ENCODE measurements at regions not wholly inside any gene's neighbourhood (a gene's known extent, or its start where the extent isn't known, plus 50 kb on each side); places are given as distances from the start of the nearest gene placed in this dataset.

- POLR2A ChIA-PET = no interaction called here
Observed at GRCh38 chr9:29750062-29750461, 2176.8 kb upstream of the C9orf72 start.

GRCh38 chr9:29751226-29751625 is 2177.9 kb upstream of the C9orf72 start:
- no peaks in the 10 kb centered on the region for H3K27me3 Mint-ChIP-seq
- no peak overlapping the region for H3K27ac Mint-ChIP-seq
- no peaks in the 10 kb centered on the region for H3K36me3 Mint-ChIP-seq
- peaks cover 0 to 8% (median 6%) of the 10 kb centered on the region in 9 donors for H3K9me3 Mint-ChIP-seq
- ATAC-seq (no peak), DNase-seq (no peak)
- no peak overlapping the region for H3K4me3 Mint-ChIP-seq
- POLR2A ChIA-PET = no interaction called here
- no peaks in the 10 kb centered on the region for H3K4me1 Mint-ChIP-seq

More at GRCh38 chr9:29750062-29750461, 2176.8 kb upstream of the C9orf72 start:
- ATAC-seq = no peak
- Mint-ChIP-seq H3K27ac (no peak overlapping the region), H3K36me3 (no peaks in the 10 kb centered on the region), H3K27me3 (no peaks in the 10 kb centered on the region), H3K4me1 (no peaks in the 10 kb centered on the region), H3K4me3 (no peak overlapping the region), H3K9me3 (peaks cover 0 to 15% (median 6%) of the 10 kb centered on the region in 9 donors)
- no peak for DNase-seq

- Mint-ChIP-seq H3K36me3 (no peaks in the 10 kb centered on the region), H3K4me1 (no peaks in the 10 kb centered on the region), H3K27me3 (no peaks in the 10 kb centered on the region), H3K27ac (no peak overlapping the region), H3K9me3 (peaks cover 0 to 8% (median 0%) of the 10 kb centered on the region in 9 donors), H3K4me3 (no peak overlapping the region)
- POLR2A ChIA-PET = no interaction called here
- DNase-seq (no peak), ATAC-seq (no peak)
Observed at GRCh38 chr9:29753638-29754037, 2180.4 kb upstream of the C9orf72 start.

GRCh38 chr9:29769019-29769418 is 2195.7 kb upstream of the C9orf72 start:
- POLR2A ChIA-PET = no interaction called here
- H3K4me3 Mint-ChIP-seq = no peak overlapping the region
- ATAC-seq (no peak), DNase-seq (no peak)
- H3K4me1 Mint-ChIP-seq = no peaks in the 10 kb centered on the region
- no peak overlapping the region for H3K27ac Mint-ChIP-seq
- no peaks in the 10 kb centered on the region for H3K36me3 Mint-ChIP-seq
- no peaks in the 10 kb centered on the region for H3K27me3 Mint-ChIP-seq
- H3K9me3 Mint-ChIP-seq = peaks cover 2 to 19% (median 8%) of the 10 kb centered on the region in 9 donors

- POLR2A ChIA-PET = no interaction called here
- DNase-seq = no peak
- no peaks in the 10 kb centered on the region for H3K36me3 Mint-ChIP-seq
- no peak overlapping the region for H3K4me3 Mint-ChIP-seq
- H3K4me1 Mint-ChIP-seq = no peaks in the 10 kb centered on the region
- no peak overlapping the region for H3K27ac Mint-ChIP-seq
- H3K27me3 Mint-ChIP-seq = no peaks in the 10 kb centered on the region
- ATAC-seq = no peak
- H3K9me3 Mint-ChIP-seq = peaks cover 0 to 17% (median 3%) of the 10 kb centered on the region in 9 donors
Observed at GRCh38 chr9:29773676-29774075, 2200.4 kb upstream of the C9orf72 start.

- H3K27ac Mint-ChIP-seq = no peak overlapping the region
- DNase-seq (no peak), ATAC-seq (no peak)
- H3K36me3 Mint-ChIP-seq = no peaks in the 10 kb centered on the region
- H3K27me3 Mint-ChIP-seq = no peaks in the 10 kb centered on the region
- H3K9me3 Mint-ChIP-seq = peaks cover 0 to 15% (median 2%) of the 10 kb centered on the region in 9 donors
- H3K4me1 Mint-ChIP-seq = no peaks in the 10 kb centered on the region
- POLR2A ChIA-PET = no interaction called here
- H3K4me3 Mint-ChIP-seq = no peak overlapping the region
Observed at GRCh38 chr9:29775491-29775890, 2202.2 kb upstream of the C9orf72 start.

- DNase-seq (no peak), ATAC-seq (no peak)
- Mint-ChIP-seq H3K4me3 (no peak overlapping the region), H3K36me3 (no peaks in the 10 kb centered on the region), H3K4me1 (no peaks in the 10 kb centered on the region), H3K9me3 (peaks cover 0 to 15% (median 2%) of the 10 kb centered on the region in 9 donors), H3K27ac (no peak overlapping the region), H3K27me3 (no peaks in the 10 kb centered on the region)
- POLR2A ChIA-PET = no interaction called here
Observed at GRCh38 chr9:29778281-29778849, 2205.1 kb upstream of the C9orf72 start.

- Mint-ChIP-seq H3K4me3 (no peak overlapping the region), H3K27me3 (no peaks in the 10 kb centered on the region), H3K4me1 (no peaks in the 10 kb centered on the region), H3K36me3 (no peaks in the 10 kb centered on the region), H3K9me3 (peaks cover 0 to 7% (median 0%) of the 10 kb centered on the region in 9 donors), H3K27ac (no peak overlapping the region)
- ATAC-seq (no peak), DNase-seq (no peak)
- POLR2A ChIA-PET = no interaction called here
Observed at GRCh38 chr9:29793970-29794369, 2220.7 kb upstream of the C9orf72 start.

GRCh38 chr9:29796291-29796952 is 2223.1 kb upstream of the C9orf72 start:
- Mint-ChIP-seq H3K4me1 (no peaks in the 10 kb centered on the region), H3K27me3 (no peaks in the 10 kb centered on the region), H3K27ac (no peak overlapping the region), H3K36me3 (no peaks in the 10 kb centered on the region), H3K9me3 (peaks cover 0 to 9% (median 0%) of the 10 kb centered on the region in 9 donors), H3K4me3 (no peak overlapping the region)
- DNase-seq (no peak), ATAC-seq (no peak)
- POLR2A ChIA-PET = no interaction called here

GRCh38 chr9:29798599-29798998 is 2225.3 kb upstream of the C9orf72 start:
- H3K4me1 Mint-ChIP-seq = no peaks in the 10 kb centered on the region
- POLR2A ChIA-PET = no interaction called here
- no peak overlapping the region for H3K4me3 Mint-ChIP-seq
- no peak overlapping the region for H3K27ac Mint-ChIP-seq
- H3K9me3 Mint-ChIP-seq = peaks cover 0 to 11% (median 0%) of the 10 kb centered on the region in 9 donors
- no peaks in the 10 kb centered on the region for H3K27me3 Mint-ChIP-seq
- DNase-seq (no peak), ATAC-seq (no peak)
- H3K36me3 Mint-ChIP-seq = no peaks in the 10 kb centered on the region

GRCh38 chr9:29799227-29799626 is 2225.9 kb upstream of the C9orf72 start:
- H3K9me3 Mint-ChIP-seq = peaks cover 0 to 9% (median 0%) of the 10 kb centered on the region in 9 donors

GRCh38 chr9:29800821-29801220 is 2227.5 kb upstream of the C9orf72 start:
- peaks cover 0 to 9% (median 3%) of the 10 kb centered on the region in 9 donors for H3K9me3 Mint-ChIP-seq
- no peaks in the 10 kb centered on the region for H3K27me3 Mint-ChIP-seq
- H3K4me1 Mint-ChIP-seq = no peaks in the 10 kb centered on the region
- no peak overlapping the region for H3K27ac Mint-ChIP-seq
- H3K4me3 Mint-ChIP-seq = no peak overlapping the region
- POLR2A ChIA-PET = no interaction called here
- ATAC-seq = no peak
- no peak for DNase-seq
- no peaks in the 10 kb centered on the region for H3K36me3 Mint-ChIP-seq

More at GRCh38 chr9:29799227-29799626, 2225.9 kb upstream of the C9orf72 start:
- Mint-ChIP-seq H3K4me3 (no peak overlapping the region), H3K27ac (no peak overlapping the region), H3K4me1 (no peaks in the 10 kb centered on the region), H3K27me3 (no peaks in the 10 kb centered on the region), H3K36me3 (no peaks in the 10 kb centered on the region)
- POLR2A ChIA-PET = no interaction called here
- ATAC-seq = no peak
- no peak for DNase-seq

GRCh38 chr9:29802454-29802853 is 2229.2 kb upstream of the C9orf72 start:
- no peaks in the 10 kb centered on the region for H3K27me3 Mint-ChIP-seq
- POLR2A ChIA-PET = no interaction called here
- H3K27ac Mint-ChIP-seq = no peak overlapping the region
- peaks cover 0 to 9% (median 4%) of the 10 kb centered on the region in 9 donors for H3K9me3 Mint-ChIP-seq
- ATAC-seq (no peak), DNase-seq (no peak)
- no peaks in the 10 kb centered on the region for H3K36me3 Mint-ChIP-seq
- no peak overlapping the region for H3K4me3 Mint-ChIP-seq
- no peaks in the 10 kb centered on the region for H3K4me1 Mint-ChIP-seq

Measured in naive thymus-derived CD8-positive, alpha-beta T cell (primary cell).